ENCODE measurements at regions not wholly inside any gene's neighbourhood (a gene's known extent, or its start where the extent isn't known, plus 50 kb on each side); places are given as distances from the start of the nearest gene placed in this dataset.

DNA sequence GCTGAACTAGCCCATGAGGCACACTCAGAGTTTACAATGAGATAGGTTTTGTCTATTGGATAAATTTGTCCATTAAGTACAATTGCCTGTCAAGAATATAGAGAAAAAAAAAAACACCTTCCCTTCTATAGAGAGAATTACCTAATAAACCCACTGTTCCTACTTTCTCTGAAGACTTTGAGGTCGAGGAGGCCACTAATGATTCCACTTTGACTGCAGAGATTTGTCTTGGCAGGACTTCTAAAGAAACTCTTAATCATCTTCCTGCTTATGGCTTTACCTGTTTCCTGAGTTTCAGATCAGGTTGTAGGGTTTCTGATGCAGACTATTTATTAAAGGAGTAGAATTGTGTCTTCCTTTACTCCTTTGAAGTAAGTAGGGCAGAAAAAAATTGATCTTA, 342.4 kb upstream of the KCNMB2 start:
- DNase-seq (ENCODE audit: insufficient read length, low spot score) (no peak), FAIRE-seq (no peak)
- TF ChIP-seq POLR2AphosphoS5 (IDR thresholded peaks at IDR 0.05; ENCODE audit: low read depth, low read length), result no peak
- no peak for TF ChIP-seq PAX5 (IDR thresholded peaks at IDR 0.05; ENCODE audit: insufficient read depth, low read length, severe bottlenecking)
- no peak for TF ChIP-seq POLR2A (IDR thresholded peaks at IDR 0.05; ENCODE audit: low read depth, low read length)
- TF ChIP-seq POU2F2 (IDR thresholded peaks at IDR 0.05; ENCODE audit: low read depth, low read length), result no peak
- no peak for TF ChIP-seq SPI1 (IDR thresholded peaks at IDR 0.05; ENCODE audit: low read depth, low read length)
- no peak for TF ChIP-seq TAF1 (IDR thresholded peaks at IDR 0.05; ENCODE audit: low read depth, low read length)

DNA sequence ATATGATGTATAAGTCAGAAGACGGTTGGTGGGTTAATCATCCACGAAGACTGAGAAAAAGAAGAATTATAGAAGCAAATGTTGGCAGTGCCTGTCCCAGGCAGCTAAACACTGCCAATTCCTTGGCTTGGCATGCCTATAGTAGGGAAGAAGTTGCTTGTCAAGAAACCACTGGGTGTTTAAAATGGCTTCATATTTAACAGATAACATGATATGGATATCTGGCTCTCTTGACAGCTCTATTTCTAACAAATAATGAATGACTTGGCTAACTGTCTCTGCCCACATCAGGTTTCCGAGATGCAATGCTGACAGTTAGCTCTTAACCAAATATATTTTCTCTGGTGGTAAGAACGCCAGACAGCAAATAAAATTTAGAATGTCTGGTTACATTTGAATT, 341.7 kb upstream of the KCNMB2 start:
- no peak for DNase-seq (ENCODE audit: insufficient read length, low spot score)
- no peak for TF ChIP-seq POU2F2 (IDR thresholded peaks at IDR 0.05; ENCODE audit: low read depth, low read length)
- TF ChIP-seq POLR2A (IDR thresholded peaks at IDR 0.05; ENCODE audit: low read depth, low read length), result no peak
- TF ChIP-seq TAF1 (IDR thresholded peaks at IDR 0.05; ENCODE audit: low read depth, low read length), result no peak
- FAIRE-seq, result no peak

DNA sequence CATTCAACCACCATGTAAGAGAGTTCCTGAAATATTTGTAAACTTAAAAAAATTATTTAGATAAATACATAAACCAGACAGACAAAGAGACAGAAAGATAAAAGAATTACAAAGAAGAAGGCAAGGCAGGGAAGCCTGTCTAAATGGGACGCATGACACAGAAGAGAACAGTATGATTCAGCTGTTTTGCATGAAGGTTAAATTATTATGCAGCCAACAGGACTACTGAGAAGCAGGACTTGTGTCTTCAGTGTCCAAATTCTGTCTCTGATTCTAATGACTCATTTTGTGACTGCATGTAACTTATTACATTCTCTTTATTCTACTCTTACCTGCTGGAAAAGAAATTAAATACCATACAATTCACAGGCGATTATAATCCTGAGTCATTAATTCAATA, 340.4 kb upstream of the KCNMB2 start:
- FAIRE-seq, result no peak
- TF ChIP-seq SPI1 (IDR thresholded peaks at IDR 0.05; ENCODE audit: low read depth, low read length) (no peak), TAF1 (IDR thresholded peaks at IDR 0.05; ENCODE audit: low read depth, low read length) (no peak), POU2F2 (IDR thresholded peaks at IDR 0.05; ENCODE audit: low read depth, low read length) (no peak), POLR2AphosphoS5 (IDR thresholded peaks at IDR 0.05; ENCODE audit: low read depth, low read length) (no peak), POLR2A (IDR thresholded peaks at IDR 0.05; ENCODE audit: low read depth, low read length) (no peak), PAX5 (IDR thresholded peaks at IDR 0.05; ENCODE audit: insufficient read depth, low read length, severe bottlenecking) (no peak)
- no peak for DNase-seq (ENCODE audit: insufficient read length, low spot score)

DNA sequence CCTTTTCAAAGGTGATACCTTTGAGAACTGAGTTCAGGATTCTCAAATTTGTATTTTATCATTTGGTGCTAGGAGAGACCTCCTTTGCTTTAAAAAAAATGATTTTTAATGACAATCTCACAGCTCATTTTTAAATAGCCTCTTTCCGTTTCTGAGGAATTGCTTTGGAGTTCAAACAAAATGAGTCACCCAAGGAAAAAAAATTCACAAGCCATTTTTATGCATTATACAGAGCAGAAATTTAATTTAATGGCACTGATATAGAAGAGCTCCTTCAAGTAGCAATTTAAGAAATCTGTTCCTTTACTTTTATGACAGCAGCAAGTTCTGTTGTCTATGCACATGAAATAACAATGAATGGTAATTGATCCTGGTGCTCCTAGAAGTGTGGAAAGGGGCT, 337.9 kb upstream of the KCNMB2 start:
- TF ChIP-seq SPI1 (IDR thresholded peaks at IDR 0.05; ENCODE audit: low read depth, low read length) (no peak), POLR2A (IDR thresholded peaks at IDR 0.05; ENCODE audit: low read depth, low read length) (no peak), POLR2AphosphoS5 (IDR thresholded peaks at IDR 0.05; ENCODE audit: low read depth, low read length) (no peak), PAX5 (IDR thresholded peaks at IDR 0.05; ENCODE audit: insufficient read depth, low read length, severe bottlenecking) (no peak), POU2F2 (IDR thresholded peaks at IDR 0.05; ENCODE audit: low read depth, low read length) (no peak), TAF1 (IDR thresholded peaks at IDR 0.05; ENCODE audit: low read depth, low read length) (no peak)
- DNase-seq (ENCODE audit: insufficient read length, low spot score) (no peak), FAIRE-seq (no peak)

DNA sequence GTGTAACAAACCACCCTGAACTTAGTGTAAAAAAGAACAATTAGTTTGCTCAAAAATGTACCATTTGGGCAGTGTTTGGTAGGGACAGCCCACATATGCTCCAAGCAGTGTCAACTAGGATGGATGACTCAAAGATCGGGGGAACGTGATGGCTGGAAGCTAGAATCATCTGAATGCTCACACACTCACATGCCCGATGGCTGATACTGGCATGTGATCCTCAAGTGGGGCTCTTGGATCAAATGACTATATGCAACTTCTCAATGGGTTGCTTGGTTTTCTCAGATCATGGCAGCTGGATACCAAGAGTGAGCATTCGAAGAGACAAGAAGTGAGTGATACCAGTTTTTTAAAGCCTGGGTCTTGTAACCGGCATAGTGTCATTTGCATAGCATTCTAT, 335.9 kb upstream of the KCNMB2 start:
- DNase-seq (ENCODE audit: insufficient read length, low spot score), result no peak
- no peak for FAIRE-seq
- TF ChIP-seq POU2F2 (IDR thresholded peaks at IDR 0.05; ENCODE audit: low read depth, low read length), result no peak
- TF ChIP-seq PAX5 (IDR thresholded peaks at IDR 0.05; ENCODE audit: insufficient read depth, low read length, severe bottlenecking), result no peak
- TF ChIP-seq TAF1 (IDR thresholded peaks at IDR 0.05; ENCODE audit: low read depth, low read length), result no peak
- no peak for TF ChIP-seq POLR2AphosphoS5 (IDR thresholded peaks at IDR 0.05; ENCODE audit: low read depth, low read length)
- no peak for TF ChIP-seq SPI1 (IDR thresholded peaks at IDR 0.05; ENCODE audit: low read depth, low read length)
- no peak for TF ChIP-seq POLR2A (IDR thresholded peaks at IDR 0.05; ENCODE audit: low read depth, low read length)

DNA sequence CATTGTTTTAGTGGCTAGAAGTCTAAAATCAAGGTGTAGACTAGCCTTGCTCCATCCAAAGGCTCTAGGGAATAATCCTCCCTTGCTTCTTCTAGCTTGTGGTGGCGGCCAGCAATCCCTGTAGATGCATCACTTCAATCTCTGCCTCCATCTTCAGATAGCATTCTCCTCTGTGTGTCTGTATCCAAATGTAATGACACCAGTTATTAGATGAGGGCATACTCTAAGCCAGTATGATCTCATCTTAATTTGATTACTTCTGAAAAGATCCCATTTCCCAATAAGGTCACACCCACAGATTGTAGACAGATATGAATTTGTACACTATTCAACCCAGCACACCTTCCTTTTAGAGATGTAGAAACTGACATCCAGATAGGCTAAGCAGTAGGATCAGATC, 334.5 kb upstream of the KCNMB2 start:
- no peak for DNase-seq (ENCODE audit: insufficient read length, low spot score)
- FAIRE-seq, result no peak
- TF ChIP-seq POU2F2 (IDR thresholded peaks at IDR 0.05; ENCODE audit: low read depth, low read length) (no peak), POLR2AphosphoS5 (IDR thresholded peaks at IDR 0.05; ENCODE audit: low read depth, low read length) (no peak), TAF1 (IDR thresholded peaks at IDR 0.05; ENCODE audit: low read depth, low read length) (no peak), SPI1 (IDR thresholded peaks at IDR 0.05; ENCODE audit: low read depth, low read length) (no peak), PAX5 (IDR thresholded peaks at IDR 0.05; ENCODE audit: insufficient read depth, low read length, severe bottlenecking) (no peak), POLR2A (IDR thresholded peaks at IDR 0.05; ENCODE audit: low read depth, low read length) (no peak)

DNA sequence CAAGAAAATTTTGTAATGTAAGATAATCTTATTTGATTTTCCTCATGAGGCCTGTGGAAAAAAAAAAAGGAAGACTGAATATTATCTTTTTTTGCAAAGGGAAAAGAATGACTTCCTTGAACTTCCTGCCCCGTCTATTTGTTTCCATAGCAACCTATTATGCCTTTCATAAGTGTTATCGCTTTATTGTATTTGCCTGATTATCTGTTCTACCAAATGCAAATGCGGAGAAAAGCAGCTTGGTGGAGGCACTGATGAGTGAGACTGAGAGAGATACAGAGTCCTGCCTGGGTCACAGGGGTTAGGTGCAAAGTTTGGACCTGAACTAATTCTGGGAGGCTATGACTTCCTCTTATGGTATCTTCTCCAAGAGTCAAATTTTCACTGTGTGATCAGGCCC, 334.0 kb upstream of the KCNMB2 start:
- no peak for DNase-seq (ENCODE audit: insufficient read length, low spot score)
- no peak for FAIRE-seq
- TF ChIP-seq POLR2AphosphoS5 (IDR thresholded peaks at IDR 0.05; ENCODE audit: low read depth, low read length) (no peak), POLR2A (IDR thresholded peaks at IDR 0.05; ENCODE audit: low read depth, low read length) (no peak), POU2F2 (IDR thresholded peaks at IDR 0.05; ENCODE audit: low read depth, low read length) (no peak), SPI1 (IDR thresholded peaks at IDR 0.05; ENCODE audit: low read depth, low read length) (no peak), TAF1 (IDR thresholded peaks at IDR 0.05; ENCODE audit: low read depth, low read length) (no peak)

DNA sequence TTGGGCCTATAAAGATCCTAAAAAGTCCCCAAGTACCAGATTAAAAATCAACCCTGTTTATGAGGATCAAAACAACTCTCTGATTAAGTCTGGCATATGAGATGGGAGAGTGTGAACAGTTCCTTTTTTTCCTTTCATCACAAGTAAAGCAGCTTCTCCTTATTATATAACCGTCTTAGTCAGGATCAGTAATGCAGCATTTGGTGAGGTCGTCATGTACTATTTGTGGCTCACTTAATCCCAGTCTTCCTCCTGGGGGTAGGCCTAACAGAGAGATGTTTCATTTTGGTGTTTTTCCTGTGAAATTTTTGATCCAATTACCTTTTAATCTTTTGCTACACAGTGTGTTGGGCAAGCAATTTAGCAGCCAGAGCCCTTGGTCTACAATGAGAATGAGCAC, 333.1 kb upstream of the KCNMB2 start:
- DNase-seq (ENCODE audit: insufficient read length, low spot score) (no peak), FAIRE-seq (no peak)
- no peak for TF ChIP-seq POLR2A (IDR thresholded peaks at IDR 0.05; ENCODE audit: low read depth, low read length)
- TF ChIP-seq SPI1 (IDR thresholded peaks at IDR 0.05; ENCODE audit: low read depth, low read length), result no peak
- no peak for TF ChIP-seq POLR2AphosphoS5 (IDR thresholded peaks at IDR 0.05; ENCODE audit: low read depth, low read length)
- no peak for TF ChIP-seq TAF1 (IDR thresholded peaks at IDR 0.05; ENCODE audit: low read depth, low read length)
- no peak for TF ChIP-seq POU2F2 (IDR thresholded peaks at IDR 0.05; ENCODE audit: low read depth, low read length)
- no peak for TF ChIP-seq PAX5 (IDR thresholded peaks at IDR 0.05; ENCODE audit: insufficient read depth, low read length, severe bottlenecking)

DNA sequence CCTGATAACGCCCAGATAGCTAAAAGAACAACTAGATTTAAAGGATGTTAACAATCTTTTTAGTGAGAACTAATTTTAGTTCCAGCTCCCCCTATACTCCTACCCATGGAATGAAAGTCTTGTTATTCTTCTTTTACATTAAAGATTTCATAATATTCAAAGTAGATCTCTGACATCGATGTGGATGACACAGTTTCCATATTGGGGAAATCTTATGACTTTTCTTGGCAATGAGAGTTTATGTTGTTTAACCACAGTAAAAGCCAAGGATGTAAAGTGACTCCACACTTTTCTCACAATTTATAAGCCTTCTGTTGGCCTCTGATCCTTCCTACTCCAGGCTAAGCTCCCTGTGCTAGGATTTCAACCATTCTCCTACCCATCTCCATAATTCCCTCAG, 332.6 kb upstream of the KCNMB2 start:
- no peak for TF ChIP-seq TAF1 (IDR thresholded peaks at IDR 0.05; ENCODE audit: low read depth, low read length)
- no peak for TF ChIP-seq POLR2A (IDR thresholded peaks at IDR 0.05; ENCODE audit: low read depth, low read length)
- no peak for TF ChIP-seq SPI1 (IDR thresholded peaks at IDR 0.05; ENCODE audit: low read depth, low read length)
- no peak for TF ChIP-seq POU2F2 (IDR thresholded peaks at IDR 0.05; ENCODE audit: low read depth, low read length)
- TF ChIP-seq PAX5 (IDR thresholded peaks at IDR 0.05; ENCODE audit: insufficient read depth, low read length, severe bottlenecking), result no peak
- TF ChIP-seq POLR2AphosphoS5 (IDR thresholded peaks at IDR 0.05; ENCODE audit: low read depth, low read length), result no peak
- DNase-seq (ENCODE audit: insufficient read length, low spot score) (no peak), FAIRE-seq (no peak)

DNA sequence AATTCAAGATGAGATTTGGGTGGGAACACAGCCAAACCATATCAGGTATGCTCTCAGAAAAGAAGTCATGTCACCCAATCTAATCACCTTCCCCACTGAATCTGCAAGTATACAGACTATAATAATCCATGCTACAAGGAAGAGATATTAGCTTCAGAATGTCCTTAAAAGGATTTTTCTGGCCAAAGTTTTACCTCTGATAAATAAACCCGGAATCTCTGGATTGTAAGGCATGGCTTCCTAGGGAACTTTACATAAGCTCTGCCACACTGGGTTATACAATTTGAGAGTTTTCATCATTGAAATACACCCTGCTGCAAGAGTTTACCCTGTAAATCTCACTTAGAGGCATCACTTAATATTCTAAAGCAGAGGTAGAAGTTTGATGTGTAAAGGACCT, 330.5 kb upstream of the KCNMB2 start:
- DNase-seq (ENCODE audit: insufficient read length, low spot score), result no peak
- TF ChIP-seq POLR2A (IDR thresholded peaks at IDR 0.05; ENCODE audit: low read depth, low read length) (no peak), SPI1 (IDR thresholded peaks at IDR 0.05; ENCODE audit: low read depth, low read length) (no peak), TAF1 (IDR thresholded peaks at IDR 0.05; ENCODE audit: low read depth, low read length) (no peak), POU2F2 (IDR thresholded peaks at IDR 0.05; ENCODE audit: low read depth, low read length) (no peak), PAX5 (IDR thresholded peaks at IDR 0.05; ENCODE audit: insufficient read depth, low read length, severe bottlenecking) (no peak), POLR2AphosphoS5 (IDR thresholded peaks at IDR 0.05; ENCODE audit: low read depth, low read length) (no peak)
- no peak for FAIRE-seq

Measured in GM12891 (cell line).